OCI-LY7 (cell line): ENCODE measurements at regions not wholly inside any gene's neighbourhood (a gene's known extent, or its start where the extent isn't known, plus 50 kb on each side); places are given as distances from the start of the nearest gene placed in this dataset.

Experiments
- BruUV-seq: library from RNA; stranded (reverse); fragments of 400-500 nt; replicated peaks from 2 replicates; lab custom pipeline; 2021; lab: Mats Ljungman, UMichigan
- CTCF ChIA-PET: fragments of 300-600 bp; sonication (Branson Sonifier 250); formaldehyde crosslinking; loops from one replicate; lab custom pipeline; 2022; ENCODE audit warnings: antibody characterized with exemption; ENCODE audit not compliant: unreplicated experiment; lab: Charles Lee
- POLR2A ChIA-PET: fragments of 300-600 bp; sonication (Branson Sonifier 250); formaldehyde crosslinking; loops from one replicate; lab custom pipeline; 2022; ENCODE audit warnings: antibody characterized with exemption; lab: Charles Lee
- DNase-seq: peaks from one replicate; pipeline ENCODE4 v3.0.0-alpha.2; 2015; ENCODE audit warnings: low spot score
- H2AFZ ChIP-seq: fragments of 200-600 bp; sonication (generic), shearing (Covaris generic); 2 replicates; pipeline ENCODE4 v1.6.1; 2014; ENCODE audit warnings: mild to moderate bottlenecking, antibody characterized with exemption, low read length, moderate library complexity
- H3K27ac ChIP-seq: fragments of 200-600 bp; sonication (generic); 2 replicates; pipeline ENCODE4 v1.5.1; 2014; ENCODE audit warnings: mixed run types, low read depth, mild to moderate bottlenecking, moderate library complexity, low read length, inconsistent platforms; ENCODE audit not compliant: poor library complexity, severe bottlenecking
- H3K36me3 ChIP-seq: fragments of 200-600 bp; sonication (generic); 2 replicates; pipeline ENCODE4 v1.6.1; 2014; ENCODE audit warnings: mild to moderate bottlenecking, antibody characterized with exemption, low read length, moderate library complexity, mixed read lengths; ENCODE audit not compliant: insufficient read depth
- H3K4me1 ChIP-seq: fragments of 200-600 bp; sonication (generic); 2 replicates; pipeline ENCODE4 v1.5.1; 2014; ENCODE audit warnings: mild to moderate bottlenecking, low read length; ENCODE audit not compliant: insufficient read depth, poor library complexity, severe bottlenecking
- H3K4me2 ChIP-seq: fragments of 200-600 bp; sonication (generic); 2 replicates; pipeline ENCODE4 v1.6.1; 2014; ENCODE audit warnings: mild to moderate bottlenecking, low read length
- H3K4me3 ChIP-seq: fragments of 200-600 bp; sonication (generic); 2 replicates; pipeline ENCODE4 v1.5.1; 2014; ENCODE audit warnings: mild to moderate bottlenecking, low read depth, low read length; ENCODE audit not compliant: poor library complexity, severe bottlenecking
- H3K79me2 ChIP-seq: fragments of 200-600 bp; sonication (generic); 2 replicates; pipeline ENCODE4 v1.6.1; 2016; ENCODE audit warnings: low read depth, mild to moderate bottlenecking, low read length, moderate library complexity, mixed read lengths; ENCODE audit not compliant: insufficient read depth
- H3K9me2 ChIP-seq: fragments of 200-600 bp; sonication (generic); 2 replicates; pipeline ENCODE4 v1.6.1; 2016; ENCODE audit warnings: mild to moderate bottlenecking, low read length, mixed read lengths; ENCODE audit not compliant: insufficient read depth
- H3K9me3 ChIP-seq: fragments of 200-600 bp; sonication (generic); 2 replicates; pipeline ENCODE4 v1.6.1; 2014; ENCODE audit warnings: mild to moderate bottlenecking, mixed run types, low read length, mixed read lengths
- H4K20me1 ChIP-seq: fragments of 200-600 bp; sonication (generic); 2 replicates; pipeline ENCODE4 v1.6.1; 2014; ENCODE audit warnings: mild to moderate bottlenecking, antibody characterized with exemption, low read length, moderate library complexity, mixed read lengths; ENCODE audit not compliant: insufficient read depth
- CTCF ChIP-seq: fragments of 200-600 bp; sonication (generic); conservative IDR thresholded peaks from 2 replicates; pipeline ENCODE4 v1.5.1; 2014; ENCODE audit warnings: mild to moderate bottlenecking, antibody characterized with exemption, low read length, moderate library complexity, mixed read lengths
- EZH2phosphoT487 ChIP-seq: fragments of 200-600 bp; sonication (generic); IDR thresholded peaks from 2 replicates; pipeline ENCODE4 v1.6.1; 2018; ENCODE audit warnings: low read depth, borderline replicate concordance, mild to moderate bottlenecking, mixed run types, antibody characterized with exemption, low read length, moderate library complexity, mixed read lengths
- intact Hi-C: fragments of 100-400 bp; cut with micrococcal nuclease; formaldehyde crosslinking; loops from one replicate; pipeline ENCODE4 v1.10.0; 2022; ENCODE audit not compliant: unreplicated experiment

- no peak for DNase-seq
- TF ChIP-seq EZH2phosphoT487 (no peak), CTCF (no peak)
- H3K4me1 ChIP-seq, result no peaks in the 10 kb centered on the region
- H3K9me3 ChIP-seq, result no peaks in the 10 kb centered on the region
- H3K79me2 ChIP-seq, result no peaks in the 10 kb centered on the region
- no peaks in the 10 kb centered on the region for H3K9me2 ChIP-seq
- H4K20me1 ChIP-seq, result no peaks in the 10 kb centered on the region
- BruUV-seq, result no TSS peak
- no peak overlapping the region for H2AFZ ChIP-seq
- POLR2A ChIA-PET, result no interaction called here
- intact Hi-C loops, result loop anchor here (5.0 kb wide), 1 partner anchor 447 kb away; no protein-coding TSS in a partner anchor
- H3K27ac ChIP-seq, result no peak overlapping the region
- no peak overlapping the region for H3K4me3 ChIP-seq
- no peak overlapping the region for H3K4me2 ChIP-seq
- no peaks in the 10 kb centered on the region for H3K36me3 ChIP-seq
- CTCF ChIA-PET, result no interaction called here
Measured at GRCh38 chr16:86074651-86075487, 175.9 kb downstream of the IRF8 start.

GRCh38 chr16:86075488-86075785 lies 176.5 kb downstream of the IRF8 start:
- POLR2A ChIA-PET, result no interaction called here

More at GRCh38 chr16:86075488-86075785, 176.5 kb downstream of the IRF8 start:
- no TSS peak for BruUV-seq
- Histone ChIP-seq H3K79me2 (no peaks in the 10 kb centered on the region), H2AFZ (no peak overlapping the region), H3K9me3 (no peaks in the 10 kb centered on the region), H3K36me3 (no peaks in the 10 kb centered on the region), H3K27ac (no peak overlapping the region), H4K20me1 (no peaks in the 10 kb centered on the region), H3K9me2 (no peaks in the 10 kb centered on the region), H3K4me1 (no peaks in the 10 kb centered on the region), H3K4me3 (no peak overlapping the region), H3K4me2 (no peak overlapping the region)
- CTCF ChIA-PET, result no interaction called here
- no peak for DNase-seq
- no peak for TF ChIP-seq CTCF
- no peak for TF ChIP-seq EZH2phosphoT487
- intact Hi-C loops, result no loop called here
